Lung (tissue), 11 donors: ENCODE measurements at regions not wholly inside any gene's neighbourhood (a gene's known extent, or its start where the extent isn't known, plus 50 kb on each side); places are given as distances from the start of the nearest gene placed in this dataset.
A peak's percentile ranks its signal among the peaks of the same experiment; 100 is the strongest.

Source experiments
- ATAC-seq: fragments of 200-7000 bp; cut with Tn5 transposase; one replicate; pipeline ENCODE4 v1.9.1; 2020; ENCODE audit warnings: moderate number of reproducible peaks; ENCODE audit not compliant: insufficient read depth, low FRiP score
- DNase-seq, 3 donors: peaks; one replicate each; pipeline ENCODE4 v3.0.0-alpha.2; 2013 to 2017
- H3K27ac ChIP-seq, 2 donors: one replicate each; pipeline ENCODE4 v1.5.1; 2013; ENCODE audit warnings: mild to moderate bottlenecking in 2 of 2, moderate library complexity in 2 of 2, control low read depth in 1 of 2, inconsistent platforms in 1 of 2, low read depth in 1 of 2, low read length in 1 of 2
- H3K27me3 ChIP-seq, 3 donors: one replicate each; pipeline ENCODE4 v1.5.1; 2013; ENCODE audit warnings: low read length in 2 of 3; ENCODE audit not compliant: control insufficient read depth in 3 of 3, insufficient read depth in 3 of 3
- H3K36me3 ChIP-seq, 4 donors: one replicate each; pipeline ENCODE4 v1.5.1; 2013; ENCODE audit warnings: low read length in 4 of 4, mild to moderate bottlenecking in 1 of 4, moderate library complexity in 1 of 4; ENCODE audit not compliant: control insufficient read depth in 4 of 4, insufficient read depth in 4 of 4
- H3K4me1 ChIP-seq, 5 donors: one replicate each; pipeline ENCODE4 v1.5.1; 2013; ENCODE audit warnings: low read length in 5 of 5, mild to moderate bottlenecking in 2 of 5, moderate library complexity in 1 of 5; ENCODE audit not compliant: control insufficient read depth in 5 of 5, insufficient read depth in 5 of 5
- H3K4me3 ChIP-seq: one replicate; pipeline ENCODE4 v1.5.1; 2013; ENCODE audit warnings: mild to moderate bottlenecking, control low read depth, moderate library complexity
- H3K9ac ChIP-seq, 2 donors: one replicate each; pipeline ENCODE4 v1.5.1; 2013; ENCODE audit warnings: low read length in 2 of 2, control low read depth in 1 of 2; ENCODE audit not compliant: insufficient read depth in 1 of 2
- H3K9me3 ChIP-seq, 4 donors: one replicate each; pipeline ENCODE4 v1.5.1; 2013; ENCODE audit warnings: low read length in 3 of 4, mild to moderate bottlenecking in 1 of 4, moderate library complexity in 1 of 4; ENCODE audit not compliant: control insufficient read depth in 4 of 4, insufficient read depth in 3 of 4
- WGBS, 2 donors: extraction: QIAGEN DNeasy Blood & Tissue Kit; methylation state at CpG; one replicate each; pipeline ENCODE4 v1.1.7; 2013; 5-methylcytosine and 5-hydroxymethylcytosine counted together
- TF ChIP-seq, protein P1 (sequence below): IDR thresholded peaks from 2 replicates; pipeline ENCODE4 v1.5.1; 2012; ENCODE audit warnings: mild to moderate bottlenecking; ENCODE audit errors: control extremely low read depth, extremely low read depth
- donor health status: control.
- donor health status: control.
- donor health status: Bipolar disorder and iron deficiency.
- donor health status: healthy.
- donor health status: DM: yes; HTN: yes; CAD: no.

GRCh38 chr13:73985783-73986182 lies 148.4 kb downstream of the KLF12 start:
- WGBS, 2 donors = 67 to 80% methylated on average over 3 of the region's 3 CpGs
- ATAC-seq = no peak
- TF ChIP-seq, protein P1, sequence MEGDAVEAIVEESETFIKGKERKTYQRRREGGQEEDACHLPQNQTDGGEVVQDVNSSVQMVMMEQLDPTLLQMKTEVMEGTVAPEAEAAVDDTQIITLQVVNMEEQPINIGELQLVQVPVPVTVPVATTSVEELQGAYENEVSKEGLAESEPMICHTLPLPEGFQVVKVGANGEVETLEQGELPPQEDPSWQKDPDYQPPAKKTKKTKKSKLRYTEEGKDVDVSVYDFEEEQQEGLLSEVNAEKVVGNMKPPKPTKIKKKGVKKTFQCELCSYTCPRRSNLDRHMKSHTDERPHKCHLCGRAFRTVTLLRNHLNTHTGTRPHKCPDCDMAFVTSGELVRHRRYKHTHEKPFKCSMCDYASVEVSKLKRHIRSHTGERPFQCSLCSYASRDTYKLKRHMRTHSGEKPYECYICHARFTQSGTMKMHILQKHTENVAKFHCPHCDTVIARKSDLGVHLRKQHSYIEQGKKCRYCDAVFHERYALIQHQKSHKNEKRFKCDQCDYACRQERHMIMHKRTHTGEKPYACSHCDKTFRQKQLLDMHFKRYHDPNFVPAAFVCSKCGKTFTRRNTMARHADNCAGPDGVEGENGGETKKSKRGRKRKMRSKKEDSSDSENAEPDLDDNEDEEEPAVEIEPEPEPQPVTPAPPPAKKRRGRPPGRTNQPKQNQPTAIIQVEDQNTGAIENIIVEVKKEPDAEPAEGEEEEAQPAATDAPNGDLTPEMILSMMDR = no peak

DNA sequence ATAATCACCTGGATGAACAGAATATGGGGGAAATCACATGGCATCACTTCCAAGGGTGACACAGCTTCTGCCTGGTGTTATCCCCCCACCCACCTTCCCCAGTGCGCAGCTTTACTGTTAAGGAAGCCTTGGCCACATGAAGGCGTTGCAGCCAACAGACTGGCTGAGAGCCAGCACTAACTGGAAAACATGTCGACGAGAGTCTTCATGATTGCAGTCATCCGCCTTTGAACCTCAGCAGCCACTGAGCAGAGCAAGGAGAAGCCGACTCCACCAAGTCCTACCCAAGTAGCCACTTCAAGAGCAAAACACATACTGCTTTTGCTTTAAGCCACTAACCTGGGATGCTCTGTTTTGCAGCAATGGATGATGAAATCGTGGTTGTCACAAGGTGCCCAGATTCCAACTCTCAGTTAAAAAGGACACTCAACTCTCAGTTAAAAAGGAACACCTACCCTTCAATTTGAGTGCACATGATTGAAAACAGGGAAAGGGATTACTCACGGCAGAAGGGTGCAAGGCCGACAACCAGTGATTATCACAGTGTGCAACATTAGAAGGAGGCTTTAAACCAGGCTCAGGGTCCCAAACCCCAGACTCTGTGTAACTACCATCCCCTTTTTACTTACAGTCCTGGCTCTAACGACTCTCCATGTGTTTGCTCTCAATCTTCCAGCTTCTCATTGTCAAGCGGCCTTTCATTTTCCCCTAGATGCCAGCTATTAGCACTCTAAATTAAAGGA lies 149.1 kb downstream of the KLF12 start:
- DNase-seq = peak; percentile 20 to 56 (median 21)
- WGBS, 2 donors = 64 to 79% methylated on average over 11 of the region's 11 CpGs

More at GRCh38 chr13:73985783-73986182, 148.4 kb downstream of the KLF12 start:
- no peak for DNase-seq
- Histone ChIP-seq H3K9ac (no peak overlapping the region), H3K27me3 (no peaks in the 10 kb centered on the region), H3K36me3 (peaks cover 0 to 6% (median 0%) of the 10 kb centered on the region in 4 donors), H3K4me1 (peaks cover 0 to 14% (median 6%) of the 10 kb centered on the region in 5 donors), H3K9me3 (no peaks in the 10 kb centered on the region), H3K27ac (no peak overlapping the region), H3K4me3 (no peak overlapping the region)

DNA sequence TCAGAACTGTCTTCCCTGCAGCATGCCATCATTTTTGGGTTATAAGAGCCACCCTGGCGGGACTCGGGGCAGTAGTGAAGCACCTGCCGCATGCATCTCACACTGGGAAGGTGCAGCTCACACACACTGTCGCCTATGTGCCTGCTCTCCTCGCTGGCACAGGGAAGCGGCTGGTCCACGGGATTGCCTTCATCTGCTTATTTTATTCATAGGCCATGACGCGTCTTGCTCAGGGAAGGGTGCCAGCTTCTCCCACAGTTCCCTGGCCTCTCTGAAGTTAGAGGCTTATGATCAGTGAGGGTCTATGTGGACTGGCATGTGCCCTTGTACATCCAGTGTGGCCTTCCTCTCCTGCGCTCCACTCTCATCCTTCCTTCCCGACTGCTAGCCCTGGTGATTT lies 150.0 kb downstream of the KLF12 start:
- Histone ChIP-seq H3K9ac (no peak overlapping the region), H3K27me3 (no peaks in the 10 kb centered on the region), H3K9me3 (no peaks in the 10 kb centered on the region), H3K4me3 (no peak overlapping the region), H3K27ac (no peak overlapping the region), H3K36me3 (peaks cover 0 to 6% (median 0%) of the 10 kb centered on the region in 4 donors), H3K4me1 (peaks cover 0 to 14% (median 7%) of the 10 kb centered on the region in 5 donors)
- ATAC-seq = no peak
- TF ChIP-seq, protein P1 = no peak
- DNase-seq = no peak
- WGBS, 2 donors = 92 to 96% methylated on average over 11 of the region's 11 CpGs

More for the DNA sequence above, 149.1 kb downstream of the KLF12 start:
- H3K27ac ChIP-seq = no peak overlapping the region
- no peak overlapping the region for H3K4me3 ChIP-seq
- H3K27me3 ChIP-seq = no peaks in the 10 kb centered on the region
- H3K9ac ChIP-seq = no peak overlapping the region
- peaks cover 0 to 6% (median 0%) of the 10 kb centered on the region in 4 donors for H3K36me3 ChIP-seq
- no peaks in the 10 kb centered on the region for H3K9me3 ChIP-seq
- TF ChIP-seq, protein P1 = no peak
- H3K4me1 ChIP-seq = peaks cover 0 to 14% (median 7%) of the 10 kb centered on the region in 5 donors
- ATAC-seq = peak; percentile 39
